ENCODE measurements at regions not wholly inside any gene's neighbourhood (a gene's known extent, or its start where the extent isn't known, plus 50 kb on each side); places are given as distances from the start of the nearest gene placed in this dataset.
"Not testable (repeated sequence)": the region's sequence is repeated elsewhere in the genome, so short reads cannot be mapped to it uniquely, and the experiment has no call there.

DNA sequence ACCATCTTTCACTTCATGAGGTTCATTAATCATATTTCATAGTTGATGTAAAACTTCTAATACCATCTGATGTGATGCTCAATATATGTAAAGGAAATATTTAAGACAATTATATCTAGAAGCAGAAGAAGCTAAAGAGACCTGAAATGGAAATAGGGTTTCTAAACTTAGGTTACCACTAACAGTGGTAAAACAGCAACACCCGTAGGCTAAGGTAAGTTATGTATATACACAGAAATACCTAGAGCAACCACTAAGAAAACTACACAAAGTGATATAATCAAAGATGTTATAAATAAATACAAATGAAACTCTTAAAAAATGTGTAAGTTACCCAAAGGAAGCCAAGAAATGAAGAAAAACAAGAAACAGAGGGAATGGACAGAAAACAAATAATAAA, 61.1 kb upstream of the TNFSF4 start:
- Histone ChIP-seq H3K27me3 (no peaks in the 10 kb centered on the region), H3K36me3 (no peaks in the 10 kb centered on the region), H3K27ac (no peak overlapping the region), H3K9me3 (no peaks in the 10 kb centered on the region), H3K4me1 (no peaks in the 10 kb centered on the region), H3K4me3 (no peak overlapping the region)
- TF ChIP-seq CTCF (IDR thresholded peaks at IDR 0.05) (no peak), POLR2A (IDR thresholded peaks at IDR 0.05) (no peak)
- WGBS, 2 donors: 92 to 95% methylated on average over 1 of the region's 1 CpG
- DNase-seq: no peak
- intact Hi-C loops (cut with DNase I): no loop called here

GRCh38 chr1:173268786-173269277, 61.7 kb upstream of the TNFSF4 start:
- H3K27ac ChIP-seq: no peak overlapping the region
- no peaks in the 10 kb centered on the region for H3K4me1 ChIP-seq
- WGBS, 2 donors: 69 to 74% methylated on average over 3 of the region's 3 CpGs
- no peaks in the 10 kb centered on the region for H3K36me3 ChIP-seq
- no peaks in the 10 kb centered on the region for H3K27me3 ChIP-seq
- DNase-seq: no peak
- no peak overlapping the region for H3K4me3 ChIP-seq
- no peaks in the 10 kb centered on the region for H3K9me3 ChIP-seq
- TF ChIP-seq CTCF (IDR thresholded peaks at IDR 0.05) (no peak), POLR2A (IDR thresholded peaks at IDR 0.05) (no peak)
- intact Hi-C loops (cut with DNase I): no loop called here

DNA sequence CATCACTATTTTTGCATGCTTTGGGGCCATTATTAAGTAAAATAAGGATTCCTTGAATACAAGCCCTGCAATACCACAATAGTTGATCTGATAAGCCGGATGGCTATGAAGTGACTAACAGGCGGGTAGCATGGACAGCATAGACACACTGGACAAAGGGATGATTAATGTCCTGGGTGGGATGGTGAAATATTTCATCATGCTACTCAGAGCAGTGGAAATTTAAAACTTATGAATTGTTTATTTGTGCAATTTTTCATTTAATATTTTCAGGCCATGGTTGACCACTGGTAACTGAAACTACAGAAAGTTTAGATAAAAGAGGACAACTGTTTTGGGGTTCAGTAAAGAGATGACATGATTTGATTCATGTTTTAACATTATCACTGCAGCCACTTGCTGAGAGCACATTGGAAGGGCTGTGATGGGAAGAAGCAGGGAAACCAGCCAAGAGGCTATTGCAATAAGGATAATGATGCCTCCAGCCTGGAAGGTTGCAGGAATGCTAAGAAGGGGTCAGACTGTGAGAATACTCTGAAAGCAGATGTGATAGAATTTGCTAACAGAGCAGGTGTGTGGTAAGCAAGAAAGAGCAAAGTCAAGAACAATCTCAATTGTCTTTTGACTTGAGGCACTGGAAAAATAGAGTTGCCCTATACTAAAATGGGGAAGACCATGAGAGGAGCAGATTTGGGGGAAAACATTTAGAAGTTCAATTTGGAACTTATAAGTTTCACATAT, 62.5 kb upstream of the TNFSF4 start:
- no peaks in the 10 kb centered on the region for H3K4me1 ChIP-seq
- no peak overlapping the region for H3K4me3 ChIP-seq
- WGBS, 2 donors: 64 to 79% methylated on average over 2 of the region's 2 CpGs
- intact Hi-C loops (cut with DNase I): no loop called here
- H3K36me3 ChIP-seq: no peaks in the 10 kb centered on the region
- no peak overlapping the region for H3K27ac ChIP-seq
- no peak for DNase-seq
- TF ChIP-seq POLR2A (IDR thresholded peaks at IDR 0.05) (no peak), CTCF (IDR thresholded peaks at IDR 0.05) (no peak)
- H3K9me3 ChIP-seq: no peaks in the 10 kb centered on the region
- H3K27me3 ChIP-seq: no peaks in the 10 kb centered on the region

GRCh38 chr1:173270243-173270642, 63.1 kb upstream of the TNFSF4 start:
- no peak overlapping the region for H3K4me3 ChIP-seq
- no peaks in the 10 kb centered on the region for H3K27me3 ChIP-seq
- H3K4me1 ChIP-seq: no peaks in the 10 kb centered on the region
- intact Hi-C loops (cut with DNase I): no loop called here
- 79 to 84% methylated on average over 2 of the region's 2 CpGs for WGBS, 2 donors
- no peaks in the 10 kb centered on the region for H3K36me3 ChIP-seq
- no peak overlapping the region for H3K27ac ChIP-seq
- no peaks in the 10 kb centered on the region for H3K9me3 ChIP-seq
- no peak for DNase-seq
- TF ChIP-seq POLR2A (IDR thresholded peaks at IDR 0.05): no peak
- no peak for TF ChIP-seq CTCF (IDR thresholded peaks at IDR 0.05)

GRCh38 chr1:173271021-173271420, 63.9 kb upstream of the TNFSF4 start:
- 54 to 79% methylated on average over 1 of the region's 1 CpG for WGBS, 2 donors
- not testable (repeated sequence) for H3K27me3 ChIP-seq

More at GRCh38 chr1:173271021-173271420, 63.9 kb upstream of the TNFSF4 start:
- H3K27ac ChIP-seq; H3K36me3 ChIP-seq; H3K9me3 ChIP-seq; intact Hi-C loops (cut with DNase I); DNase-seq; H3K4me3 ChIP-seq; H3K4me1 ChIP-seq: not testable (repeated sequence)
